Vagina (tissue), 2 donors: ENCODE measurements at regions not wholly inside any gene's neighbourhood (a gene's known extent, or its start where the extent isn't known, plus 50 kb on each side); places are given as distances from the start of the nearest gene placed in this dataset.

ENCODE experiments used
- DNase-seq, 2 donors: peaks; one replicate each; pipeline ENCODE4 v3.0.0-alpha.2; 2017; ENCODE audit errors: extremely low spot score in 2 of 2
- H3K27ac ChIP-seq: fragments of 200-600 bp; sonication (generic); one replicate; pipeline ENCODE4 v1.5.1; 2019
- H3K27me3 ChIP-seq: fragments of 200-600 bp; sonication (generic); one replicate; pipeline ENCODE4 v1.5.1; 2019
- H3K36me3 ChIP-seq, 2 donors: fragments of 200-600 bp; sonication (generic); one replicate each; pipeline ENCODE4 v1.5.1; 2017 to 2019
- H3K4me1 ChIP-seq: fragments of 200-600 bp; sonication (generic); one replicate; pipeline ENCODE4 v1.5.1; 2019
- H3K4me3 ChIP-seq, 2 donors: fragments of 200-600 bp; sonication (generic); 1 replicate in 1 of 2; 2 replicates in 1 of 2; pipeline ENCODE4 v1.5.1; 2016 to 2019
- H3K9me3 ChIP-seq: fragments of 200-600 bp; sonication (generic); one replicate; pipeline ENCODE4 v1.5.1; 2019
- POLR2A ChIP-seq, 2 donors: fragments of 450-650 bp; IDR thresholded peaks; one replicate each; pipeline ENCODE4 v1.6.1; 2017; ENCODE audit warnings: antibody characterized with exemption in 2 of 2, mild to moderate bottlenecking in 2 of 2, moderate library complexity in 2 of 2
- POLR2AphosphoS5 ChIP-seq, 2 donors: sonication (generic); formaldehyde crosslinking; IDR thresholded peaks; one replicate each; pipeline ENCODE4 v1.9.0; 2017; ENCODE audit warnings: antibody characterized with exemption in 2 of 2, mild to moderate bottlenecking in 2 of 2, low read depth in 1 of 2; ENCODE audit not compliant: insufficient read depth in 1 of 2
- intact Hi-C: fragments of 100-400 bp; cut with DNase I; formaldehyde crosslinking; loops from one replicate; pipeline ENCODE4 v1.15.1; 2023
- TF ChIP-seq, protein P1 (sequence below), 3 experiments: fragments of 450-650 bp in 2 of 3; fragments of 200-600 bp in 1 of 3; sonication (generic) in 1 of 3; IDR thresholded peaks; one replicate each; pipeline ENCODE4 v1.5.1; 2017 to 2019; ENCODE audit warnings: antibody characterized with exemption in 3 of 3, mild to moderate bottlenecking in 2 of 3, moderate library complexity in 2 of 3

DNA sequence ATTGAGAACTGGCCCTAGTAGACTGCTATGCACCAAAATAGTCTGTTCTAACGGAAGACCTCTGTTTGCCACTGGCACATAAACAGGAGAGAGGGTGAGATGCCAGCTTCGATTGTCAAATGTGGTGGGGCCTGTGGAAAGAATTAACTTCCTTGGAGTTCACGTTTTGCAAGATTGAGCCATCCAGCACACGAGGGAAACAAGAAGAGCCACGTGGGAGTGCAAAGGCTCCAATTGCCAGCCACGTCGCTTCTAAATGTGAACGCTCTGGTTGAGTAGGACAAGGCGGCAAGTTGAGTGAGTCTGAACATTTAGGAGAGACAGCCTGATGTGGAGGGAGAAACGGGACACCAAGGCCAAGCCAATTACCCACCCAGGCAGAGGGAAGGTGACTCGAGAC lies 409.1 kb downstream of the FGF9 start:
- H3K27me3 ChIP-seq, result no peaks in the 10 kb centered on the region
- H3K27ac ChIP-seq, result no peak overlapping the region
- intact Hi-C loops, result no loop called here
- TF ChIP-seq, protein P1, sequence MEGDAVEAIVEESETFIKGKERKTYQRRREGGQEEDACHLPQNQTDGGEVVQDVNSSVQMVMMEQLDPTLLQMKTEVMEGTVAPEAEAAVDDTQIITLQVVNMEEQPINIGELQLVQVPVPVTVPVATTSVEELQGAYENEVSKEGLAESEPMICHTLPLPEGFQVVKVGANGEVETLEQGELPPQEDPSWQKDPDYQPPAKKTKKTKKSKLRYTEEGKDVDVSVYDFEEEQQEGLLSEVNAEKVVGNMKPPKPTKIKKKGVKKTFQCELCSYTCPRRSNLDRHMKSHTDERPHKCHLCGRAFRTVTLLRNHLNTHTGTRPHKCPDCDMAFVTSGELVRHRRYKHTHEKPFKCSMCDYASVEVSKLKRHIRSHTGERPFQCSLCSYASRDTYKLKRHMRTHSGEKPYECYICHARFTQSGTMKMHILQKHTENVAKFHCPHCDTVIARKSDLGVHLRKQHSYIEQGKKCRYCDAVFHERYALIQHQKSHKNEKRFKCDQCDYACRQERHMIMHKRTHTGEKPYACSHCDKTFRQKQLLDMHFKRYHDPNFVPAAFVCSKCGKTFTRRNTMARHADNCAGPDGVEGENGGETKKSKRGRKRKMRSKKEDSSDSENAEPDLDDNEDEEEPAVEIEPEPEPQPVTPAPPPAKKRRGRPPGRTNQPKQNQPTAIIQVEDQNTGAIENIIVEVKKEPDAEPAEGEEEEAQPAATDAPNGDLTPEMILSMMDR (IDR thresholded peaks at IDR 0.05), result no peak
- no peaks in the 10 kb centered on the region for H3K9me3 ChIP-seq
- no peaks in the 10 kb centered on the region for H3K36me3 ChIP-seq
- no peak overlapping the region for H3K4me3 ChIP-seq
- no peak for DNase-seq
- H3K4me1 ChIP-seq, result no peaks in the 10 kb centered on the region

DNA sequence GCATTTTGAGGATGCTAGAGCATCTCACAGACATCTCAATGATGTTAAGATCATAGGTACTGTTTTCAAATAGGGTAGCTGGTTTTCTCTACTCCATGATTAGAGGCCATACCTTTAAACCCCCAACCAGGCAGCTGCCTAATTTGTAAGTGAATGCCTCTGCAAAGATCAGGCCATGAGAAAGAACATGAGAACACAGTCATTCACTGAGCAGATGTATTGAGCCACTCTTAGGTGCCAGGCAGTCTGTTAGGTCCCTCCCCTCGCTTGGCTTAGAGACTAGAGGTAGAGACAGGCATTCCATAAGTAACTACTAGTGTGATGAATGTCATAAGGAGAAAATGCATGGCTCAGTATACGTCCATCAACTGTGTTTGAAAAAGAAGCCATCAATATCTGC lies 410.0 kb downstream of the FGF9 start:
- Histone ChIP-seq H3K27ac (no peak overlapping the region), H3K36me3 (no peaks in the 10 kb centered on the region), H3K4me3 (no peak overlapping the region), H3K27me3 (no peaks in the 10 kb centered on the region), H3K4me1 (no peaks in the 10 kb centered on the region), H3K9me3 (no peaks in the 10 kb centered on the region)
- TF ChIP-seq, protein P1 (IDR thresholded peaks at IDR 0.05), result no peak
- TF ChIP-seq POLR2AphosphoS5 (IDR thresholded peaks at IDR 0.05; ENCODE audit: insufficient read depth in 1 of 2, low read depth in 1 of 2), result no peak
- no peak for TF ChIP-seq POLR2A (IDR thresholded peaks at IDR 0.05)
- no peak for DNase-seq
- intact Hi-C loops, result no loop called here

- Histone ChIP-seq H3K9me3 (no peaks in the 10 kb centered on the region), H3K4me1 (no peaks in the 10 kb centered on the region), H3K27me3 (no peaks in the 10 kb centered on the region), H3K36me3 (no peaks in the 10 kb centered on the region), H3K4me3 (no peak overlapping the region), H3K27ac (no peak overlapping the region)
- no peak for DNase-seq
- intact Hi-C loops, result no loop called here
- TF ChIP-seq POLR2A (IDR thresholded peaks at IDR 0.05) (no peak), POLR2AphosphoS5 (IDR thresholded peaks at IDR 0.05; ENCODE audit: insufficient read depth in 1 of 2, low read depth in 1 of 2) (no peak)
- TF ChIP-seq, protein P1 (IDR thresholded peaks at IDR 0.05), result no peak
These were observed 410.6 kb downstream of the FGF9 start for GRCh38 chr13:22081430-22081829.

GRCh38 chr13:22082030-22082429 lies 411.2 kb downstream of the FGF9 start:
- no peak overlapping the region for H3K27ac ChIP-seq
- no peak for DNase-seq
- H3K36me3 ChIP-seq, result no peaks in the 10 kb centered on the region
- no peaks in the 10 kb centered on the region for H3K9me3 ChIP-seq
- intact Hi-C loops, result no loop called here
- TF ChIP-seq POLR2AphosphoS5 (IDR thresholded peaks at IDR 0.05; ENCODE audit: insufficient read depth in 1 of 2, low read depth in 1 of 2) (no peak), POLR2A (IDR thresholded peaks at IDR 0.05) (no peak)
- TF ChIP-seq, protein P1 (IDR thresholded peaks at IDR 0.05), result no peak
- no peaks in the 10 kb centered on the region for H3K27me3 ChIP-seq
- no peak overlapping the region for H3K4me3 ChIP-seq
- no peaks in the 10 kb centered on the region for H3K4me1 ChIP-seq

- Histone ChIP-seq H3K4me1 (peaks cover 5% of the 10 kb centered on the region), H3K36me3 (no peaks in the 10 kb centered on the region), H3K27ac (no peak overlapping the region), H3K4me3 (no peak overlapping the region), H3K9me3 (no peaks in the 10 kb centered on the region), H3K27me3 (no peaks in the 10 kb centered on the region)
- DNase-seq, result no peak
- intact Hi-C loops, result no loop called here
- TF ChIP-seq POLR2AphosphoS5 (IDR thresholded peaks at IDR 0.05; ENCODE audit: insufficient read depth in 1 of 2, low read depth in 1 of 2), result no peak
- no peak for TF ChIP-seq POLR2A (IDR thresholded peaks at IDR 0.05)
- TF ChIP-seq, protein P1 (IDR thresholded peaks at IDR 0.05), result no peak
These were observed 411.7 kb downstream of the FGF9 start for GRCh38 chr13:22082437-22083100.
